ENCODE measurements at regions not wholly inside any gene's neighbourhood (a gene's known extent, or its start where the extent isn't known, plus 50 kb on each side); places are given as distances from the start of the nearest gene placed in this dataset.

DNA sequence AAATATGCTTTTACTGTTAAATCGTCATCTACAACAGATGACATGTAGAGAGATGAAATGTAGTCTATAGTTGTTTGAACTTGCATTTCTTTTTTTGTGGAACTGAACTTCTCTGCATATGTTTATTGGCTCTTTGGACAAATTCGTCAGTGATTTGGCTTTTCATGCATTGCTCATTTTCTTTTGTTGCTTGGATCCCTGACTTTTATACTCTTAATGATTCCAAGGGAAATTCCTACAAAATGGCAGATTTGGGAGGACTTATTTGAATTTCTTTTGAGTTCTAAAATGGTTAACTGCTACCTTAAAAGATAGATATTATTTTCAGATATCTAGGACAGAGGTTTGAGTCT lies 65.4 kb downstream of the UTRN start:
- no peak overlapping the region for H2BK5ac ChIP-seq (ENCODE audit: low read length)
- H3K9ac ChIP-seq (ENCODE audit: low read length), result no peak overlapping the region
- H3K23ac ChIP-seq (ENCODE audit: low read length), result no peak overlapping the region
- peaks cover 22% of the 10 kb centered on the region for H3K79me2 ChIP-seq (ENCODE audit: control insufficient read depth, insufficient read depth, low read length)
- WGBS (ENCODE audit: extremely low coverage, insufficient coverage, low lambda C conversion rate), result no CpG with 5 or more reads among the region's 2 CpGs
- H3K56ac ChIP-seq (ENCODE audit: low read length), result no peak overlapping the region
- no peaks in the 10 kb centered on the region for H3K27me3 ChIP-seq (ENCODE audit: insufficient read depth, low read length, poor library complexity)
- no peak overlapping the region for H3K4me2 ChIP-seq (ENCODE audit: low read length)
- DNase-seq, result no peak
- H4K8ac ChIP-seq (ENCODE audit: low read depth, low read length), result no peak overlapping the region
- H3K36me3 ChIP-seq (ENCODE audit: control insufficient read depth, insufficient read depth, low read length), result no peaks in the 10 kb centered on the region
- H3K4me3 ChIP-seq (ENCODE audit: low read length), result no peak overlapping the region
- H3K79me1 ChIP-seq (ENCODE audit: low read length), result peaks cover 12% of the 10 kb centered on the region
- no peak overlapping the region for H2BK15ac ChIP-seq (replicated peaks; ENCODE audit: low read depth)
- H3K4me1 ChIP-seq (ENCODE audit: control insufficient read depth, low read depth, low read length), result peaks cover 2% of the 10 kb centered on the region
- H3K27ac ChIP-seq (ENCODE audit: low read depth, low read length), result no peak overlapping the region
- H3K18ac ChIP-seq (ENCODE audit: low read length), result no peak overlapping the region
- H2AK5ac ChIP-seq (ENCODE audit: low read length), result no peak overlapping the region
- H4K5ac ChIP-seq (ENCODE audit: low read length), result no peak overlapping the region
- H3K4ac ChIP-seq (ENCODE audit: low read depth, low read length), result no peak overlapping the region
- no peak overlapping the region for H2BK120ac ChIP-seq (ENCODE audit: low read depth, low read length)

DNA sequence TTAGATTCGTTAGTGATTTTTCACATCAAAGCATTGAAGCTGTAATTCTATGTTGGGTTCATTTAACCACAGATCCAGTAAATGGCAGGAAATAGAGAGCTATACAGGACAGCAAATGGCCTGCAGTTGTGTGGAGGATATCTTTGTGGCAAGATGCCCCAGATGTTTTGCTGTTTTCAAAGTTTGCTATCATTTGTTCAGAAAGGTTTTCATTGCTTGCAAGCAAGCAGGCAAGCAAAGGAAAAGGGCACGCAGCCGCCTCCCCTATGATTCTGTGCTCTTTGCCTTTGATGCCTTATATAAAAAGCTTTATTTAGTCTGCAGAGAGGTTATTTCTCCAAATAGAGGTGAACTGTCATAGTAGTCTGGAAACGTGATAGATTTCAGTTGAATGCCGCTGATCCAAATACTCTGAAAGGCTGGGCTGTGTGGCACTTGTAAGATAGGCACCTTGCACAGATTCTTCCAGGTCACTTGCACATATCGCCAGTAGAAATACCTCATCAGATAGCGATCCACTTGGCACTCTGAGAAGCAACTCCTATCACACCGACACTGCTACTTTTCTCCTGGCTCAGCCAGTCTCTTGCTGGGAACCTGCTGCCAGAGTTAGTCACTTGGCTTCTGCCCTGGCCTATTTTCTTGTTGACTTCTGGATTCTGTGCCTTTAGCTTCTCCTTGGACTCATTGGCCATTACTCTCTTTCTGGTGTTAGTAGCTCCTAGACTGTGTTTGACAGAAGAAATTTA lies 66.4 kb downstream of the UTRN start:
- Histone ChIP-seq H3K4me1 (ENCODE audit: control insufficient read depth, low read depth, low read length) (peaks cover 2% of the 10 kb centered on the region), H2BK120ac (ENCODE audit: low read depth, low read length) (no peak overlapping the region), H3K79me1 (ENCODE audit: low read length) (peaks cover 14% of the 10 kb centered on the region), H3K36me3 (ENCODE audit: control insufficient read depth, insufficient read depth, low read length) (no peaks in the 10 kb centered on the region), H3K4me3 (ENCODE audit: low read length) (no peak overlapping the region), H2BK5ac (ENCODE audit: low read length) (no peak overlapping the region), H4K5ac (ENCODE audit: low read length) (no peak overlapping the region), H3K56ac (ENCODE audit: low read length) (no peak overlapping the region), H4K8ac (ENCODE audit: low read depth, low read length) (no peak overlapping the region), H3K23ac (ENCODE audit: low read length) (no peak overlapping the region), H3K79me2 (ENCODE audit: control insufficient read depth, insufficient read depth, low read length) (peaks cover 22% of the 10 kb centered on the region), H3K9ac (ENCODE audit: low read length) (no peak overlapping the region), H2AK5ac (ENCODE audit: low read length) (no peak overlapping the region), H3K4ac (ENCODE audit: low read depth, low read length) (no peak overlapping the region), H3K18ac (ENCODE audit: low read length) (no peak overlapping the region), H3K4me2 (ENCODE audit: low read length) (no peak overlapping the region), H2BK15ac (replicated peaks; ENCODE audit: low read depth) (no peak overlapping the region), H3K27ac (ENCODE audit: low read depth, low read length) (no peak overlapping the region), H3K27me3 (ENCODE audit: insufficient read depth, low read length, poor library complexity) (no peaks in the 10 kb centered on the region)
- WGBS (ENCODE audit: extremely low coverage, insufficient coverage, low lambda C conversion rate), result no CpG with 5 or more reads among the region's 8 CpGs
- no peak for DNase-seq

DNA sequence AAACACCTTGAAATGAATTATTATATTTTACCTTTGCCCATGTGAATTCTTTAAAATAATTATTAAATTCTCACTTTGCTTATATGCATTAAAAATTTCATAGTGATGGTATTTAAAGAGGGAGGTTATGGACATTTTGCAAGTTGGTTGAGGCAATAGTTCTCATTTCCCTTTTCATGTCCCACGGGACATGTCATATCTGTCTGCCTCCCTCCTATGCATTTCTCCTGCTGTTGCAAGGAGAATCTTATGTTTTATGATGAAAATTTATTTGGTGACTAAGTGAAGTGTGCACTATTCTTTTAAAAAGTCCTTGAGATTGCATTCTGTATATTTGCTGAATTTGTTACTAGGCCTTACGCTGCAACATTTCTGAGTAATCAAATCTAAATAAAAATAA lies 67.2 kb downstream of the UTRN start:
- no CpG with 5 or more reads among the region's 2 CpGs for WGBS (ENCODE audit: extremely low coverage, insufficient coverage, low lambda C conversion rate)
- H2BK5ac ChIP-seq (ENCODE audit: low read length), result no peak overlapping the region
- H3K27me3 ChIP-seq (ENCODE audit: insufficient read depth, low read length, poor library complexity), result no peaks in the 10 kb centered on the region
- H4K8ac ChIP-seq (ENCODE audit: low read depth, low read length), result no peak overlapping the region
- no peaks in the 10 kb centered on the region for H3K36me3 ChIP-seq (ENCODE audit: control insufficient read depth, insufficient read depth, low read length)
- H3K79me1 ChIP-seq (ENCODE audit: low read length), result peaks cover 12% of the 10 kb centered on the region
- H4K5ac ChIP-seq (ENCODE audit: low read length), result no peak overlapping the region
- H3K4me3 ChIP-seq (ENCODE audit: low read length), result no peak overlapping the region
- peaks cover 2% of the 10 kb centered on the region for H3K4me1 ChIP-seq (ENCODE audit: control insufficient read depth, low read depth, low read length)
- no peak overlapping the region for H3K56ac ChIP-seq (ENCODE audit: low read length)
- H2BK15ac ChIP-seq (replicated peaks; ENCODE audit: low read depth), result no peak overlapping the region
- H3K27ac ChIP-seq (ENCODE audit: low read depth, low read length), result no peak overlapping the region
- H3K79me2 ChIP-seq (ENCODE audit: control insufficient read depth, insufficient read depth, low read length), result peaks cover 22% of the 10 kb centered on the region
- no peak for DNase-seq
- H3K23ac ChIP-seq (ENCODE audit: low read length), result no peak overlapping the region
- H3K4me2 ChIP-seq (ENCODE audit: low read length), result no peak overlapping the region
- H3K18ac ChIP-seq (ENCODE audit: low read length), result no peak overlapping the region
- H2AK5ac ChIP-seq (ENCODE audit: low read length), result no peak overlapping the region
- no peak overlapping the region for H3K4ac ChIP-seq (ENCODE audit: low read depth, low read length)
- no peak overlapping the region for H3K9ac ChIP-seq (ENCODE audit: low read length)
- no peak overlapping the region for H2BK120ac ChIP-seq (ENCODE audit: low read depth, low read length)

DNA sequence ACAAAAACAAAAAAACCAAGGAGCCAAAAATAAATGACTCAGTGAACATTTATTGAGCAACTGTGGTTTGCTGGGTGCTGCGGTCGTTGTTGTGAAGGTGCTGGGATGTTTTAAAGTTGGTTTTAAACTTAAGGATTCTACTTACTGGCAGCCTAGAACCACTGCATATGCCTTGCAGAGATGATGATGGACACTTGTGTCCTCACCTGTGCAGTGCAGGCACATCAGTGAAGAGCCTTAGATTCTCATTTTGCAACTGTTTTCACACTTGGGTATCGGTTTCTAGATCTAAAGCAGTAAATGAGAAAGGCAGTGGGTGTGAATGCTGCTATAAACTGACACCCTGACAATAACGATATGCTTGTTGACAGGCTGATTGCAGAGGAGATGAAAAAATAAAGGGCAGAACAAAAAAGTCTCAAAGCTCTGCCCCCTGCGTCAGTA lies 68.8 kb downstream of the UTRN start:
- no peak overlapping the region for H3K4me2 ChIP-seq (ENCODE audit: low read length)
- DNase-seq, result no peak
- no peak overlapping the region for H4K8ac ChIP-seq (ENCODE audit: low read depth, low read length)
- no peak overlapping the region for H3K9ac ChIP-seq (ENCODE audit: low read length)
- WGBS (ENCODE audit: extremely low coverage, insufficient coverage, low lambda C conversion rate), result no CpG with 5 or more reads among the region's 5 CpGs
- no peak overlapping the region for H3K23ac ChIP-seq (ENCODE audit: low read length)
- H3K27me3 ChIP-seq (ENCODE audit: insufficient read depth, low read length, poor library complexity), result no peaks in the 10 kb centered on the region
- no peaks in the 10 kb centered on the region for H3K36me3 ChIP-seq (ENCODE audit: control insufficient read depth, insufficient read depth, low read length)
- H2BK15ac ChIP-seq (replicated peaks; ENCODE audit: low read depth), result no peak overlapping the region
- no peak overlapping the region for H2AK5ac ChIP-seq (ENCODE audit: low read length)
- no peak overlapping the region for H3K4me3 ChIP-seq (ENCODE audit: low read length)
- no peak overlapping the region for H2BK5ac ChIP-seq (ENCODE audit: low read length)
- peaks cover 12% of the 10 kb centered on the region for H3K79me1 ChIP-seq (ENCODE audit: low read length)
- H3K18ac ChIP-seq (ENCODE audit: low read length), result no peak overlapping the region
- no peak overlapping the region for H2BK120ac ChIP-seq (ENCODE audit: low read depth, low read length)
- H3K4ac ChIP-seq (ENCODE audit: low read depth, low read length), result no peak overlapping the region
- peaks cover 2% of the 10 kb centered on the region for H3K4me1 ChIP-seq (ENCODE audit: control insufficient read depth, low read depth, low read length)
- no peak overlapping the region for H3K27ac ChIP-seq (ENCODE audit: low read depth, low read length)
- H4K5ac ChIP-seq (ENCODE audit: low read length), result no peak overlapping the region
- no peak overlapping the region for H3K56ac ChIP-seq (ENCODE audit: low read length)
- H3K79me2 ChIP-seq (ENCODE audit: control insufficient read depth, insufficient read depth, low read length), result peaks cover 17% of the 10 kb centered on the region

DNA sequence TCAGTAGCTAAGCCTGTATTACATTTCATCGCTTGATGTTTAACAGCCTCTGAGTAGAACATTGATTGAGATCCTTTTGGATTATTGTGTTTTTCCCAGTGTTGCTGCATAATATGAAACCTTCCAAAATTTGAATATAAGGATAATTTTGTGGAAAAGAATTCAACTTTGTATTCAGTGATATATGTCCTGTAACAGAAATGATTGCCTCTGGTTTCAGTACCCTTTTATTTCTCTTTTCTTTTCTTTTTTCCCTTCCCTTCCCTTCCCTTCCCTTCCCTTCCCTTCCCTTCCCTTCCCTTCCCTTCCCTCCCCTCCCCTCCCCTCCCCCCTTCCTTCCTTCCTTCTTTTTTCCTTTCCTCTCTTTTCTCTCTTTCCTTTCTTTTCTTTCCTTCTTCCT lies 74.6 kb downstream of the UTRN start:
- Histone ChIP-seq H3K4me3 (ENCODE audit: low read length) (no peak overlapping the region), H3K4me1 (ENCODE audit: control insufficient read depth, low read depth, low read length) (peaks cover 11% of the 10 kb centered on the region)
- WGBS (ENCODE audit: extremely low coverage, insufficient coverage, low lambda C conversion rate), result no CpG with 5 or more reads among the region's 1 CpG

DNA sequence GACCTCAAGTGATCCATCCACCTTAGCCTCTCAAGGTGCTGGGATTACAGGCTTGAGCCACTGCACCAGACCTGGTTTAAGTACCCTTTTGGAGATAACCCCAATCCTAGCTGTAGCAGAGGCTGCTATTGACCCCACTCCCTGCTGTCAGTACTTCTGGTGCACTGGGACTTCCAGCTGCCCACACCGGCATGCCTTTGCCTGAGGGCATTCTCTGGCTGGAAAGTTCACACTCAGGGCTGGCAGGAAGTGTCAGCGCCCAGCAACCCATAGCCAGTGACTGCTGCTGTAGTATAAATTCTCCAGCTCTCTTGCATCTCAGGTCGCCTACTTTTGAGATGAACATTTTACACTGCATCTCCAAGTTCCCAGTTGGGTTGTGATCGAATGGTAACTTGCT lies 75.3 kb downstream of the UTRN start:
- H3K79me2 ChIP-seq (ENCODE audit: control insufficient read depth, insufficient read depth, low read length), result peaks cover 13% of the 10 kb centered on the region
- H3K56ac ChIP-seq (ENCODE audit: low read length), result no peak overlapping the region
- no peaks in the 10 kb centered on the region for H3K27me3 ChIP-seq (ENCODE audit: insufficient read depth, low read length, poor library complexity)
- H2BK120ac ChIP-seq (ENCODE audit: low read depth, low read length), result no peak overlapping the region
- no peak overlapping the region for H2BK15ac ChIP-seq (replicated peaks; ENCODE audit: low read depth)
- H3K4me3 ChIP-seq (ENCODE audit: low read length), result no peak overlapping the region
- no peak overlapping the region for H2AK5ac ChIP-seq (ENCODE audit: low read length)
- no peak overlapping the region for H4K5ac ChIP-seq (ENCODE audit: low read length)
- no peaks in the 10 kb centered on the region for H3K36me3 ChIP-seq (ENCODE audit: control insufficient read depth, insufficient read depth, low read length)
- H3K79me1 ChIP-seq (ENCODE audit: low read length), result peaks cover 12% of the 10 kb centered on the region
- peak; percentile 82 for DNase-seq
- H4K8ac ChIP-seq (ENCODE audit: low read depth, low read length), result no peak overlapping the region
- no peak overlapping the region for H3K23ac ChIP-seq (ENCODE audit: low read length)
- no peak overlapping the region for H3K4me2 ChIP-seq (ENCODE audit: low read length)
- H3K9ac ChIP-seq (ENCODE audit: low read length), result no peak overlapping the region
- no peak overlapping the region for H3K4ac ChIP-seq (ENCODE audit: low read depth, low read length)
- no peak overlapping the region for H3K27ac ChIP-seq (ENCODE audit: low read depth, low read length)
- no peak overlapping the region for H2BK5ac ChIP-seq (ENCODE audit: low read length)
- WGBS (ENCODE audit: extremely low coverage, insufficient coverage, low lambda C conversion rate), result no CpG with 5 or more reads among the region's 4 CpGs
- peaks cover 13% of the 10 kb centered on the region for H3K4me1 ChIP-seq (ENCODE audit: control insufficient read depth, low read depth, low read length)
- H3K18ac ChIP-seq (ENCODE audit: low read length), result no peak overlapping the region

More for the DNA sequence above, 74.6 kb downstream of the UTRN start:
- Histone ChIP-seq H2BK5ac (ENCODE audit: low read length) (no peak overlapping the region), H3K4me2 (ENCODE audit: low read length) (no peak overlapping the region), H3K27ac (ENCODE audit: low read depth, low read length) (no peak overlapping the region), H3K36me3 (ENCODE audit: control insufficient read depth, insufficient read depth, low read length) (no peaks in the 10 kb centered on the region), H3K9ac (ENCODE audit: low read length) (no peak overlapping the region), H2AK5ac (ENCODE audit: low read length) (no peak overlapping the region), H3K23ac (ENCODE audit: low read length) (no peak overlapping the region), H3K18ac (ENCODE audit: low read length) (no peak overlapping the region), H4K5ac (ENCODE audit: low read length) (no peak overlapping the region), H2BK120ac (ENCODE audit: low read depth, low read length) (no peak overlapping the region), H3K27me3 (ENCODE audit: insufficient read depth, low read length, poor library complexity) (no peaks in the 10 kb centered on the region), H3K79me2 (ENCODE audit: control insufficient read depth, insufficient read depth, low read length) (peaks cover 15% of the 10 kb centered on the region), H3K4ac (ENCODE audit: low read depth, low read length) (no peak overlapping the region), H2BK15ac (replicated peaks; ENCODE audit: low read depth) (no peak overlapping the region), H4K8ac (ENCODE audit: low read depth, low read length) (no peak overlapping the region), H3K56ac (ENCODE audit: low read length) (no peak overlapping the region), H3K79me1 (ENCODE audit: low read length) (peaks cover 12% of the 10 kb centered on the region)
- no peak for DNase-seq
